PC-3 (cell line): ENCODE measurements at regions not wholly inside any gene's neighbourhood (a gene's known extent, or its start where the extent isn't known, plus 50 kb on each side); places are given as distances from the start of the nearest gene placed in this dataset.

ENCODE experiments used
- ATAC-seq: fragments of 200-7000 bp; cut with Tn5 transposase; 2 replicates; pipeline ENCODE4 v1.9.1; 2020; ENCODE audit warnings: mild to moderate bottlenecking, moderate library complexity
- BruUV-seq: library from RNA; stranded (reverse); fragments of 400-500 nt; replicated peaks from 2 replicates; lab custom pipeline; 2021; lab: Mats Ljungman, UMichigan
- CTCF ChIA-PET: fragments of 300-600 bp; sonication (Branson Sonifier 250); formaldehyde crosslinking; loops from one replicate; lab custom pipeline; 2022; ENCODE audit warnings: antibody characterized with exemption; lab: Charles Lee
- POLR2A ChIA-PET: fragments of 300-600 bp; sonication (Branson Sonifier 250); formaldehyde crosslinking; loops from one replicate; lab custom pipeline; 2022; ENCODE audit warnings: antibody characterized with exemption; ENCODE audit not compliant: unreplicated experiment; lab: Charles Lee
- DNase-seq: peaks from one replicate; pipeline ENCODE4 v3.0.0-alpha.2; 2015
- H2AFZ ChIP-seq: fragments of 300-600 bp; sonication (generic); 2 replicates; pipeline ENCODE4 v1.6.0; 2016; ENCODE audit warnings: antibody characterized with exemption, low read length
- H3F3A ChIP-seq: fragments of 300-600 bp; sonication (generic); one replicate; pipeline ENCODE4 v1.6.0; 2017; ENCODE audit warnings: antibody characterized with exemption, low read length, control low read depth, mild to moderate bottlenecking; ENCODE audit not compliant: unreplicated experiment
- H3K27ac ChIP-seq: fragments of 300-600 bp; sonication (generic); 2 replicates; pipeline ENCODE4 v1.5.1; 2016; ENCODE audit warnings: mild to moderate bottlenecking, low read length
- H3K27me3 ChIP-seq: fragments of 300-600 bp; sonication (generic); 2 replicates; pipeline ENCODE4 v1.6.1; 2016; ENCODE audit warnings: low read length, mixed read lengths
- H3K36me3 ChIP-seq: fragments of 300-600 bp; sonication (generic); 2 replicates; pipeline ENCODE4 v1.6.1; 2016; ENCODE audit warnings: low read depth, mixed run types, low read length, mixed read lengths
- H3K4me1 ChIP-seq: fragments of 300-600 bp; sonication (generic); 2 replicates; pipeline ENCODE4 v1.5.1; 2016; ENCODE audit warnings: low read length; ENCODE audit not compliant: insufficient read depth
- H3K4me2 ChIP-seq: fragments of 300-600 bp; sonication (generic); 2 replicates; pipeline ENCODE4 v1.6.0; 2016; ENCODE audit warnings: low read length
- H3K4me3 ChIP-seq: fragments of 300-600 bp; sonication (generic); 2 replicates; pipeline ENCODE4 v1.5.1; 2016; ENCODE audit warnings: mild to moderate bottlenecking, low read length, mixed read lengths
- H3K79me2 ChIP-seq: fragments of 300-600 bp; sonication (generic); 2 replicates; pipeline ENCODE4 v1.6.1; 2017; ENCODE audit warnings: low read length, mixed read lengths
- H3K9ac ChIP-seq: fragments of 300-600 bp; sonication (generic); 2 replicates; pipeline ENCODE4 v1.6.0; 2016; ENCODE audit warnings: mild to moderate bottlenecking, low read length
- H3K9me2 ChIP-seq: fragments of 300-600 bp; sonication (generic); replicated peaks from 2 replicates; pipeline ENCODE4 v1.6.1; 2016; ENCODE audit warnings: mixed run types, low read length, mixed read lengths
- H3K9me3 ChIP-seq: fragments of 300-600 bp; sonication (generic); 2 replicates; pipeline ENCODE4 v1.6.1; 2016; ENCODE audit warnings: low read length, mixed read lengths
- H4K20me1 ChIP-seq: fragments of 300-600 bp; sonication (generic); 2 replicates; pipeline ENCODE4 v1.6.1; 2016; ENCODE audit warnings: low read length, mixed read lengths
- CTCF ChIP-seq: fragments of 300-600 bp; sonication (generic); conservative IDR thresholded peaks from 2 replicates; pipeline ENCODE4 v1.5.1; 2017; ENCODE audit warnings: antibody characterized with exemption, low read depth, mild to moderate bottlenecking, low read length
- EZH2 ChIP-seq: fragments of 300-600 bp; sonication (generic); IDR thresholded peaks from one replicate; pipeline ENCODE4 v1.6.1; 2017; ENCODE audit warnings: antibody characterized with exemption, mild to moderate bottlenecking, low read length; ENCODE audit not compliant: unreplicated experiment
- EZH2phosphoT487 ChIP-seq: fragments of 300-600 bp; sonication (generic); IDR thresholded peaks from 2 replicates; pipeline ENCODE4 v1.6.1; 2018; ENCODE audit warnings: mild to moderate bottlenecking, antibody characterized with exemption, low read length, borderline replicate concordance
- intact Hi-C: fragments of 100-400 bp; cut with micrococcal nuclease; formaldehyde crosslinking; loops from 2 replicates; pipeline ENCODE4 v1.9.0; 2023

DNA sequence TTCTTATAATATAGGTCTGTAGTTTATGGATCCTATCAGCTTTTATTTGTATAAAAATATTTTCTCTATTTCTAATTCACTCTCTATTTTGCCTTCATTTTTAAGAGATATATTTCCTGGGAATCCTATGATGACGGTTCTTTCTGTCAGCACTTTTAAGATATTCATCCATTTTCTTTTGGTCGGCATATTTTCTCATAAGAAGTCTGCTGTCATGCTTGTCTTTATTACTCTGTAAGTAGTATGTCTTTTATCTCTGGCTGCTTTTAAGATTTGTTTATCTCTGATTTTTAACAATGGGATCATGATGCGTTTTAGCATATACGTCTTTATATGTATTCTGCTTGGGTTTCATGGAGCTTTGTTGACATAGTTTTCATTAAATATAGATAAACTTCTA lies 175.5 kb downstream of the SNX19 start:
- POLR2A ChIA-PET: no interaction called here
- H4K20me1 ChIP-seq: no peaks in the 10 kb centered on the region
- H3K79me2 ChIP-seq: no peaks in the 10 kb centered on the region
- no peak overlapping the region for H3K27ac ChIP-seq
- no TSS peak for BruUV-seq
- H3K9me3 ChIP-seq: peaks cover 16% of the 10 kb centered on the region
- no peak overlapping the region for H3K4me3 ChIP-seq
- no peak overlapping the region for H2AFZ ChIP-seq
- no peak for TF ChIP-seq EZH2phosphoT487
- no peak for TF ChIP-seq CTCF
- TF ChIP-seq EZH2: no peak
- DNase-seq: no peak
- H3F3A ChIP-seq: no peaks in the 10 kb centered on the region
- peaks cover 15% of the 10 kb centered on the region; the same call in 1 of the 2 replicates for H3K36me3 ChIP-seq
- intact Hi-C loops: loop anchor here (10.0 kb wide), 1 partner anchor 106 kb away; no protein-coding TSS in a partner anchor
- CTCF ChIA-PET: no interaction called here
- no peaks in the 10 kb centered on the region for H3K9me2 ChIP-seq
- H3K27me3 ChIP-seq: no peaks in the 10 kb centered on the region
- H3K4me2 ChIP-seq: no peak overlapping the region
- H3K9ac ChIP-seq: no peak overlapping the region
- no peak for ATAC-seq
- H3K4me1 ChIP-seq: peaks cover 46% of the 10 kb centered on the region

GRCh38 chr11:130744794-130745193 lies 171.5 kb downstream of the SNX19 start:
- Histone ChIP-seq H3K4me1 (peaks cover 24% of the 10 kb centered on the region), H3K4me2 (peak overlapping the region; percentile 17), H3K79me2 (no peaks in the 10 kb centered on the region), H2AFZ (no peak overlapping the region), H3K9ac (no peak overlapping the region), H3K27ac (no peak overlapping the region), H3K9me3 (peaks cover 16% of the 10 kb centered on the region), H3K9me2 (no peaks in the 10 kb centered on the region), H3K27me3 (no peaks in the 10 kb centered on the region), H3K36me3 (peaks cover 15% of the 10 kb centered on the region; the same call in 1 of the 2 replicates), H4K20me1 (no peaks in the 10 kb centered on the region), H3F3A (no peaks in the 10 kb centered on the region), H3K4me3 (no peak overlapping the region)
- DNase-seq: peak; percentile 76
- POLR2A ChIA-PET: no interaction called here
- BruUV-seq: no TSS peak
- no peak for TF ChIP-seq EZH2phosphoT487
- CTCF ChIA-PET: no interaction called here
- peak; percentile 84 for ATAC-seq
- intact Hi-C loops: loop anchor here (10.0 kb wide), 1 partner anchor 110 kb away; no protein-coding TSS in a partner anchor

- no peak for ATAC-seq
Observed at GRCh38 chr11:130749216-130749615, 167.1 kb downstream of the SNX19 start.

More at GRCh38 chr11:130749216-130749615, 167.1 kb downstream of the SNX19 start:
- Histone ChIP-seq H3F3A (no peaks in the 10 kb centered on the region), H3K79me2 (no peaks in the 10 kb centered on the region), H3K4me2 (no peak overlapping the region), H3K27me3 (no peaks in the 10 kb centered on the region), H3K4me1 (peaks cover 19% of the 10 kb centered on the region), H3K9ac (no peak overlapping the region), H3K9me2 (no peaks in the 10 kb centered on the region), H3K9me3 (no peaks in the 10 kb centered on the region), H3K4me3 (no peak overlapping the region), H3K27ac (no peak overlapping the region), H3K36me3 (no peaks in the 10 kb centered on the region), H2AFZ (no peak overlapping the region), H4K20me1 (no peaks in the 10 kb centered on the region)
- intact Hi-C loops: loop anchor here (10.0 kb wide), 1 partner anchor 114 kb away; no protein-coding TSS in a partner anchor
- no peak for DNase-seq
- POLR2A ChIA-PET: no interaction called here
- BruUV-seq: no TSS peak
- CTCF ChIA-PET: no interaction called here
- TF ChIP-seq EZH2: no peak
- no peak for TF ChIP-seq CTCF
- no peak for TF ChIP-seq EZH2phosphoT487
